ENCODE measurements at regions not wholly inside any gene's neighbourhood (a gene's known extent, or its start where the extent isn't known, plus 50 kb on each side); places are given as distances from the start of the nearest gene placed in this dataset.

- TF ChIP-seq CTCF (IDR thresholded peaks at IDR 0.05) (no peak), POLR2AphosphoS5 (IDR thresholded peaks at IDR 0.05) (no peak), EP300 (IDR thresholded peaks at IDR 0.05) (no peak)
Observed at GRCh38 chr3:76699846-76700245, 340.1 kb upstream of the ROBO2 start.

Measured in esophagus muscularis mucosa (tissue), 4 donors.